ENCODE measurements at regions not wholly inside any gene's neighbourhood (a gene's known extent, or its start where the extent isn't known, plus 50 kb on each side); places are given as distances from the start of the nearest gene placed in this dataset.

- no peak for TF ChIP-seq CTCF (IDR thresholded peaks at IDR 0.05)
- TF ChIP-seq POLR2A (IDR thresholded peaks at IDR 0.05), result no peak
Measured at GRCh38 chr2:240251848-240252190, 111.4 kb upstream of the OTOS start.

All from heart left ventricle (tissue), 13 donors.